Fibroblast of mammary gland (primary cell): ENCODE measurements at regions not wholly inside any gene's neighbourhood (a gene's known extent, or its start where the extent isn't known, plus 50 kb on each side); places are given as distances from the start of the nearest gene placed in this dataset.
"Not testable (repeated sequence)": the region's sequence is repeated elsewhere in the genome, so short reads cannot be mapped to it uniquely, and the experiment has no call there.

ENCODE experiments used
- DNase-seq: peaks from one replicate; pipeline ENCODE4 v3.0.0-alpha.2; 2010; ENCODE audit warnings: low read depth
- H3K4me3 ChIP-seq: 2 replicates; pipeline ENCODE4 v1.5.1; 2011; ENCODE audit warnings: low read depth, mild to moderate bottlenecking, low read length, moderate library complexity; ENCODE audit not compliant: control insufficient read depth
- TF ChIP-seq, protein P1 (sequence below): conservative IDR thresholded peaks from 2 replicates; pipeline ENCODE4 v1.5.1; 2011; ENCODE audit warnings: low read depth, low read length, inconsistent platforms; ENCODE audit not compliant: control insufficient read depth, insufficient read depth

DNA sequence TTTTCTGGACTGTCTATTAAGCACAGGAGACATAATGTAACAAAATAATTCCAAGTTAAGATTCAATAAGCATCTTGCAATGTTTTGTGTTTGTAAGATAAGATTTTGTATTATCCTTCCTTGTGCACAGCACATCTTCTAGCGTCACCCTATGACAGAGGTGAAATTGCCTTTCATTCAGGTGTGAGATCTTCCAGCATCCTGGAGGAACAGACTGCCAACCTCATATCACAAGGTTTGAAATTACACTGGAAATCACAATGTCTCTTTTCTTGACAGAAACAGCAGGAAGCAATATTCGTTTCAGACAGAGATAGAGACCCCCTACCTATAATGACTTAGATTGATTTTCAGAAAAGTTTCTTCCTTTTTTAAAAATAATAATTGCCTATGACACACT lies 668.6 kb downstream of the GABRG1 start:
- no peak for DNase-seq
- no peak overlapping the region for H3K4me3 ChIP-seq
- TF ChIP-seq, protein P1, sequence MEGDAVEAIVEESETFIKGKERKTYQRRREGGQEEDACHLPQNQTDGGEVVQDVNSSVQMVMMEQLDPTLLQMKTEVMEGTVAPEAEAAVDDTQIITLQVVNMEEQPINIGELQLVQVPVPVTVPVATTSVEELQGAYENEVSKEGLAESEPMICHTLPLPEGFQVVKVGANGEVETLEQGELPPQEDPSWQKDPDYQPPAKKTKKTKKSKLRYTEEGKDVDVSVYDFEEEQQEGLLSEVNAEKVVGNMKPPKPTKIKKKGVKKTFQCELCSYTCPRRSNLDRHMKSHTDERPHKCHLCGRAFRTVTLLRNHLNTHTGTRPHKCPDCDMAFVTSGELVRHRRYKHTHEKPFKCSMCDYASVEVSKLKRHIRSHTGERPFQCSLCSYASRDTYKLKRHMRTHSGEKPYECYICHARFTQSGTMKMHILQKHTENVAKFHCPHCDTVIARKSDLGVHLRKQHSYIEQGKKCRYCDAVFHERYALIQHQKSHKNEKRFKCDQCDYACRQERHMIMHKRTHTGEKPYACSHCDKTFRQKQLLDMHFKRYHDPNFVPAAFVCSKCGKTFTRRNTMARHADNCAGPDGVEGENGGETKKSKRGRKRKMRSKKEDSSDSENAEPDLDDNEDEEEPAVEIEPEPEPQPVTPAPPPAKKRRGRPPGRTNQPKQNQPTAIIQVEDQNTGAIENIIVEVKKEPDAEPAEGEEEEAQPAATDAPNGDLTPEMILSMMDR, result no peak

DNA sequence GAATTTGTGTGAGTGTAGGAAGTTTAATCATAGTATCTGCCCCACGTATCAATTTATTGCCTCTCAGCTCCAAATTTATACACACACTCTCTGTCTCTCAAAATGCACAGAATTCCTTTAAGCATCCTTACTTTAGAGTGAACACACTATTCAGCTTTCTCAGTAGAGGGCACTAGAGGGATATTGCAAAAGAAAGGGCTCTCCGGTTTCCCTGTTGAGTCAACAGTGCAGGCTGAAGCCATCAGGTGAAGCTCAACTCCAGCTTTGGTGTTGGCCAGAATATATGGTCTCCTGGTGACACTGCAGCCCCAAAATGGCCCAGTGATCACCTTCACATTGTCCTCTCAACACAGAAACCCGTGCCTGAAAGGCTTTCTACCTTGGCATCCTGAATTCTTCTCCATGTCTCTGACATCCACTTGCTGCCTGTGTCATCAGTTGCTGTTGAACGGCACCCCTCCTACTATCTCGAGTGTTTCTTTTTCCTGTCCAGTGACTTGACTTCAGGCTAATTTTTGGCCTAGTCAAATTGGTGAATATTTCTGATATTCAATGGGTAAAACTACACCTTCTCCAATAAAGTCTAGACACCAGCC lies 670.5 kb downstream of the GABRG1 start:
- TF ChIP-seq, protein P1, result peak; percentile 55

DNA sequence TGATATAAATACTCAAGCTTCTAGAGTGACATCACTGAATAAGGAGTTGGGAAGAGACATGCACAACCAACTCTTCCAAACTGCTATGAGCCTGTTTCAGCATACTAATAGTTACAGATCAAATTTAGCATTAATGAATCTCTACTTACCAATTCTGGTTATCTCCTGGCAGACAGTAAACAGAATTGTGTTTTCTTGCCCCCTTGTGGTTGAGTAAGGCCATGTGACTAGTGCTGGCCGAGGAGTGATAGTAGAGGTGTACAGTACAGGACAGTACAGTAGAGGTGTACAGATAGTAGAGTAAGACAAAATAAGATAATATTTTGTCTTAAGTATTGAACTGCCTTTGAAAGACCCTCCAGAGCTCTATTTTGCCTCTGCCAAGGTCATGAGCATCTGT lies 681.4 kb downstream of the GABRG1 start:
- no peak overlapping the region for H3K4me3 ChIP-seq
- DNase-seq, result peak; percentile 24
- TF ChIP-seq, protein P1, result peak; percentile 47

More for the DNA sequence above, 670.5 kb downstream of the GABRG1 start:
- no peak overlapping the region for H3K4me3 ChIP-seq
- DNase-seq, result peak; percentile 34

DNA sequence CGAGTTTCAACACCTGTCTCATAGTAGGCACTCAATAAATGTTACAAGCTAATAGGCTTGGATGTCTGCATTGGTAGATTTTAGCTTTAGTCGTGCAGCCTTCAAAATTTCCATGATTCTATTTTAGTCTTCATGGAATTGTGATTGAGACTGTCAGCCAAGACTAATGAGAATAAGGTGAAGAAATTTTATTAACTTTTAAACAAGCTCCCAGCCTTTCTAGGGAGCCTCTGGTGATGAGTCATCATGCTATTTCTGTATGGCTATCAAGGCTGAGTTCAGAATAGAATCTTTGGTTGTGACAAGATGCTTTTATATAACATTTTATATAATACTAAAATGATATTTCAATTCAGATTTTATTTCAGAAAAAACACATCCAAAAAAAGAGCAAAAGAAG lies 685.8 kb downstream of the GABRG1 start:
- no peak for DNase-seq
- TF ChIP-seq, protein P1, result no peak
- H3K4me3 ChIP-seq, result no peak overlapping the region

DNA sequence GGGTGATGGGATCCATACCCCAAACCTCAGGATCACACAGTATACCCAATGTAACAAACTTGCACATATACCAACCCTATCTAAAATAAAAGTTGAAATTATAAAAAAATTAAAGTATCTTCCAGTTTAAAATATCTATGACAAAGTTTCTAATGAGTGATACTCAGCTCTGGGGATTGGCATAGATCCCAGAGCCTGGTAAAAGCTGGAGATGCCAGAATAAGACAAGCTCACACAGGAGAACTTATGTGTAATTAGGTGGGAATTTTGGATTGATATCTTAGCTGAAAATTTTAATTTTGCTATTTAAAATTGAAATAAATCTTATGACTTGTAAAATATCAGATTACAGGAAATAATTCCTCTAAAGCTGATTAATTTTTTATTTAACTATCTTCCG lies 686.5 kb downstream of the GABRG1 start:
- no peak for DNase-seq
- TF ChIP-seq, protein P1, result no peak
- no peak overlapping the region for H3K4me3 ChIP-seq

DNA sequence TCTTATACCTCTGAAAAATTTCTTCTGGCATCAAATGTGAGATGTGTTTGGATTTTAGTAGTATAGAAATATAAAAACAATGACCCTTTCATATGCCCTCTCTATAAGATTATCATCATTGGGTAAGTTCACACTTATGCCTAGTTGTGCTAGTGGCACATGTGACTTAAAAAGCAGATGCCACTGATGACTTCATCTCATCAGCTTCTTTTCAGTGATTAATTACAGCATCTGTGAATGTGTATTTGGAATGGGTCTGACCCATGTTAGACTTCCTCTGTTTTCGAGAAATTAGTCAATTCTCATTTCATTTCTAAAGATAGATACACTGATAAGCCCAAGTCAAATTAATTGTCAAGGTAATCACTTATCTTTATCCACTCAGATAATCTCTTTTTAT lies 698.7 kb downstream of the GABRG1 start:
- DNase-seq, result no peak
- no peak overlapping the region for H3K4me3 ChIP-seq
- TF ChIP-seq, protein P1, result no peak

DNA sequence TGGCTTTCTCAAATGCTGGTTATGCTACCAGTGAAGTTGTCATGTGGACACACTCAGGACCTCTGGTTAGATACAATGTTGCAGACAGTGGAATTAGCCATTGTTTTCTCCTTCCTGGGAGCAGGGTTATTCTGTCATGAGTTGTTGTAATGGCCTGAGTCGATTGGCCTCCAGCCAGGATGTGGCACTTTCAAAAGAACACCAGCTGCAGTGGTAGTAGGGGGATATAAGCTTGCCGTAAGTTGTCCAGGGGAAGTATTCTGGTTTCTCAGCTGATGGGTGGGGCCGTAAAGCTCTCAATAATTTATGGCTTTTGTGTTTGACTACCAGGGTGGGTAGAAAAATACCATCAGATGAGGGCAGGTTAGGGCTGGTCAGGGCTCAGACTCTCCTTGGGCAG lies 697.5 kb upstream of the GNPDA2 start:
- TF ChIP-seq, protein P1, result no peak
- H3K4me3 ChIP-seq, result no peak overlapping the region
- DNase-seq, result no peak

DNA sequence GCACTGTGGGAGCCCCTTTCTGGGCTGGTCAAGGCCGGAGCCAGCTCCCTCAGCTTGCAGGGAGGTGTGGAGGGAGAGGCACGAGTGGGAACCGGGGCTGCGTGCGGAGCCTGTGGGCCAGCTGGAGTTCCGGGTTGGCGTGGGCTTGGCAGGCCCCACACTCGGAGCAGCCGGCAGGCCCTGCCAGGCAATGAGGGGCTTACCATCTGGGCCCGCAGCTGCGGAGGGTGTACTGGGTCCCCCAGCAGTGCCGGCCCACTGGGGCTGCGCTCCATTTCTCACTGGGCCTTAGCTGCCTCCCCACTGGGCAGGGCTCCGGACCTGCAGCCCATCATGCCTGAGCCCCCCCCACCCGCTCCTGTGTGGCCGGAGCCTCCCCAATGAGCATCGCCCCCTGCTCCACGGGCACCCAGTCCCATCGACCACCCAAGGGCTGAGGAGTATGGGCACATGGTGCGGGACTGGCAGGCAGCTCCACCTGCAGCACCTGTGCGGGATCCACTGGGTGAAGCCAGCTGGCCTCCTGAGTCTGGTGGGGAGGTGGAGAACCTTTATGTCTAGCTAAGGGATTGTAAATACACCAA lies 693.8 kb upstream of the GNPDA2 start:
- H3K4me3 ChIP-seq, DNase-seq: not testable (repeated sequence)
